Breast epithelium (tissue), 4 donors: ENCODE measurements at regions not wholly inside any gene's neighbourhood (a gene's known extent, or its start where the extent isn't known, plus 50 kb on each side); places are given as distances from the start of the nearest gene placed in this dataset.

ENCODE experiments used
- DNase-seq, 2 donors: peaks; one replicate each; pipeline ENCODE4 v3.0.0-alpha.2; 2019; ENCODE audit warnings: low spot score in 2 of 2
- H3K27ac ChIP-seq, 2 donors: fragments of 200-600 bp; sonication (generic) in 1 of 2; one replicate each; pipeline ENCODE4 v1.5.1; 2016 to 2019; ENCODE audit warnings: mild to moderate bottlenecking in 1 of 2
- H3K27me3 ChIP-seq, 2 donors: fragments of 200-600 bp; sonication (generic) in 1 of 2; one replicate each; pipeline versions ENCODE4 v1.5.1 to v1.6.0; 2017 to 2019; ENCODE audit warnings: control low read depth in 1 of 2, mild to moderate bottlenecking in 1 of 2
- H3K36me3 ChIP-seq: fragments of 200-600 bp; one replicate; pipeline ENCODE4 v1.5.1; 2019
- H3K4me1 ChIP-seq, 2 donors: fragments of 200-600 bp; sonication (generic); one replicate each; pipeline ENCODE4 v1.5.1; 2016 to 2019; ENCODE audit warnings: control low read depth in 1 of 2
- H3K4me3 ChIP-seq, 3 donors: fragments of 200-600 bp; sonication (generic); 1 replicate in 2 of 3; 2 replicates in 1 of 3; pipeline ENCODE4 v1.5.1; 2016 to 2019; ENCODE audit warnings: mild to moderate bottlenecking in 3 of 3, moderate library complexity in 2 of 3
- H3K9me3 ChIP-seq, 2 donors: fragments of 200-600 bp; sonication (generic) in 1 of 2; one replicate each; pipeline ENCODE4 v1.5.1; 2016 to 2019; ENCODE audit warnings: control low read depth in 1 of 2
- CTCF ChIP-seq, 3 donors: fragments of 450-650 bp; IDR thresholded peaks; one replicate each; pipeline ENCODE4 v1.5.1; 2016 to 2017; ENCODE audit warnings: antibody characterized with exemption in 3 of 3, mild to moderate bottlenecking in 3 of 3, moderate library complexity in 3 of 3
- POLR2A ChIP-seq: fragments of 450-650 bp; IDR thresholded peaks from one replicate; pipeline ENCODE4 v1.6.1; 2016; ENCODE audit warnings: antibody characterized with exemption, mild to moderate bottlenecking, moderate library complexity
- POLR2AphosphoS5 ChIP-seq, 3 donors: sonication (generic); formaldehyde crosslinking; IDR thresholded peaks; one replicate each; pipeline ENCODE4 v1.6.1; 2017; ENCODE audit warnings: antibody characterized with exemption in 3 of 3
- intact Hi-C: fragments of 100-400 bp; cut with DNase I; formaldehyde crosslinking; loops from one replicate; pipeline ENCODE4 v1.15.1; 2023; ENCODE audit warnings: low total_unique reads

GRCh38 chr13:33612641-33613638 is 205.0 kb upstream of the RFC3 start:
- H3K9me3 ChIP-seq = no peaks in the 10 kb centered on the region
- no peaks in the 10 kb centered on the region for H3K4me1 ChIP-seq
- TF ChIP-seq CTCF (IDR thresholded peaks at IDR 0.05) = no peak
- no peak for TF ChIP-seq POLR2AphosphoS5 (IDR thresholded peaks at IDR 0.05)
- TF ChIP-seq POLR2A = no peak
- intact Hi-C loops = no loop called here
- no peaks in the 10 kb centered on the region for H3K27me3 ChIP-seq
- no peak overlapping the region for H3K4me3 ChIP-seq
- no peaks in the 10 kb centered on the region for H3K36me3 ChIP-seq
- H3K27ac ChIP-seq = no peak overlapping the region
- DNase-seq = no peak

- TF ChIP-seq POLR2AphosphoS5 (IDR thresholded peaks at IDR 0.05) = no peak
- no peak for TF ChIP-seq CTCF (IDR thresholded peaks at IDR 0.05)
- no peak for TF ChIP-seq POLR2A
- Histone ChIP-seq H3K27ac (no peak overlapping the region), H3K9me3 (no peaks in the 10 kb centered on the region), H3K27me3 (no peaks in the 10 kb centered on the region), H3K4me1 (no peaks in the 10 kb centered on the region), H3K36me3 (no peaks in the 10 kb centered on the region), H3K4me3 (no peak overlapping the region)
- no peak for DNase-seq
- intact Hi-C loops = no loop called here
Measured at GRCh38 chr13:33615436-33615835, 202.5 kb upstream of the RFC3 start.

- H3K4me1 ChIP-seq = no peaks in the 10 kb centered on the region
- TF ChIP-seq POLR2A (no peak), POLR2AphosphoS5 (IDR thresholded peaks at IDR 0.05) (no peak), CTCF (IDR thresholded peaks at IDR 0.05) (no peak)
- DNase-seq = no peak
Measured at GRCh38 chr13:33616130-33616529, 201.8 kb upstream of the RFC3 start.

GRCh38 chr13:33617055-33617454 is 200.9 kb upstream of the RFC3 start:
- intact Hi-C loops = no loop called here
- H3K4me1 ChIP-seq = no peaks in the 10 kb centered on the region
- H3K36me3 ChIP-seq = no peaks in the 10 kb centered on the region
- no peak overlapping the region for H3K27ac ChIP-seq
- no peak overlapping the region for H3K4me3 ChIP-seq
- DNase-seq = no peak
- no peak for TF ChIP-seq CTCF (IDR thresholded peaks at IDR 0.05)
- no peak for TF ChIP-seq POLR2A
- TF ChIP-seq POLR2AphosphoS5 (IDR thresholded peaks at IDR 0.05) = no peak
- H3K9me3 ChIP-seq = no peaks in the 10 kb centered on the region
- no peaks in the 10 kb centered on the region for H3K27me3 ChIP-seq

More at GRCh38 chr13:33616130-33616529, 201.8 kb upstream of the RFC3 start:
- Histone ChIP-seq H3K27ac (no peak overlapping the region), H3K27me3 (no peaks in the 10 kb centered on the region), H3K4me3 (no peak overlapping the region), H3K9me3 (no peaks in the 10 kb centered on the region), H3K36me3 (no peaks in the 10 kb centered on the region)
- intact Hi-C loops = no loop called here

GRCh38 chr13:33624253-33624652 is 193.7 kb upstream of the RFC3 start:
- Histone ChIP-seq H3K9me3 (no peaks in the 10 kb centered on the region), H3K4me3 (no peak overlapping the region), H3K27ac (no peak overlapping the region), H3K27me3 (no peaks in the 10 kb centered on the region), H3K36me3 (no peaks in the 10 kb centered on the region), H3K4me1 (no peaks in the 10 kb centered on the region)
- no peak for DNase-seq
- TF ChIP-seq POLR2A = no peak
- no peak for TF ChIP-seq POLR2AphosphoS5 (IDR thresholded peaks at IDR 0.05)
- no peak for TF ChIP-seq CTCF (IDR thresholded peaks at IDR 0.05)
- intact Hi-C loops = no loop called here
